Lung (tissue), 11 donors: ENCODE measurements at regions not wholly inside any gene's neighbourhood (a gene's known extent, or its start where the extent isn't known, plus 50 kb on each side); places are given as distances from the start of the nearest gene placed in this dataset.

ENCODE experiments used
- ATAC-seq: fragments of 200-7000 bp; cut with Tn5 transposase; one replicate; pipeline ENCODE4 v1.9.1; 2020; ENCODE audit warnings: moderate number of reproducible peaks; ENCODE audit not compliant: insufficient read depth, low FRiP score
- DNase-seq, 3 donors: peaks; one replicate each; pipeline ENCODE4 v3.0.0-alpha.2; 2013 to 2017
- H3K27ac ChIP-seq, 2 donors: one replicate each; pipeline ENCODE4 v1.5.1; 2013; ENCODE audit warnings: mild to moderate bottlenecking in 2 of 2, moderate library complexity in 2 of 2, control low read depth in 1 of 2, inconsistent platforms in 1 of 2, low read depth in 1 of 2, low read length in 1 of 2
- H3K27me3 ChIP-seq, 3 donors: one replicate each; pipeline ENCODE4 v1.5.1; 2013; ENCODE audit warnings: low read length in 2 of 3; ENCODE audit not compliant: control insufficient read depth in 3 of 3, insufficient read depth in 3 of 3
- H3K36me3 ChIP-seq, 4 donors: one replicate each; pipeline ENCODE4 v1.5.1; 2013; ENCODE audit warnings: low read length in 4 of 4, mild to moderate bottlenecking in 1 of 4, moderate library complexity in 1 of 4; ENCODE audit not compliant: control insufficient read depth in 4 of 4, insufficient read depth in 4 of 4
- H3K4me1 ChIP-seq, 5 donors: one replicate each; pipeline ENCODE4 v1.5.1; 2013; ENCODE audit warnings: low read length in 5 of 5, mild to moderate bottlenecking in 2 of 5, moderate library complexity in 1 of 5; ENCODE audit not compliant: control insufficient read depth in 5 of 5, insufficient read depth in 5 of 5
- H3K4me3 ChIP-seq: one replicate; pipeline ENCODE4 v1.5.1; 2013; ENCODE audit warnings: mild to moderate bottlenecking, control low read depth, moderate library complexity
- H3K9ac ChIP-seq, 2 donors: one replicate each; pipeline ENCODE4 v1.5.1; 2013; ENCODE audit warnings: low read length in 2 of 2, control low read depth in 1 of 2; ENCODE audit not compliant: insufficient read depth in 1 of 2
- H3K9me3 ChIP-seq, 4 donors: one replicate each; pipeline ENCODE4 v1.5.1; 2013; ENCODE audit warnings: low read length in 3 of 4, mild to moderate bottlenecking in 1 of 4, moderate library complexity in 1 of 4; ENCODE audit not compliant: control insufficient read depth in 4 of 4, insufficient read depth in 3 of 4
- CTCF ChIP-seq: IDR thresholded peaks from 2 replicates; pipeline ENCODE4 v1.5.1; 2012; ENCODE audit warnings: mild to moderate bottlenecking; ENCODE audit errors: control extremely low read depth, extremely low read depth
- WGBS, 2 donors: extraction: QIAGEN DNeasy Blood & Tissue Kit; methylation state at CpG; one replicate each; pipeline ENCODE4 v1.1.7; 2013; 5-methylcytosine and 5-hydroxymethylcytosine counted together
- donor health status: control.
- donor health status: control.
- donor health status: Bipolar disorder and iron deficiency.
- donor health status: healthy.
- donor health status: DM: yes; HTN: yes; CAD: no.

GRCh38 chr10:90992462-90992861 is 71.6 kb upstream of the ANKRD1 start:
- Histone ChIP-seq H3K27ac (no peak overlapping the region), H3K9ac (no peak overlapping the region), H3K4me3 (no peak overlapping the region), H3K27me3 (no peaks in the 10 kb centered on the region), H3K9me3 (peaks cover 0 to 3% (median 0%) of the 10 kb centered on the region in 4 donors), H3K4me1 (no peaks in the 10 kb centered on the region), H3K36me3 (no peaks in the 10 kb centered on the region)
- WGBS, 2 donors, result 60 to 66% methylated on average over 2 of the region's 2 CpGs
- no peak for DNase-seq
- ATAC-seq, result no peak
- no peak for TF ChIP-seq CTCF

DNA sequence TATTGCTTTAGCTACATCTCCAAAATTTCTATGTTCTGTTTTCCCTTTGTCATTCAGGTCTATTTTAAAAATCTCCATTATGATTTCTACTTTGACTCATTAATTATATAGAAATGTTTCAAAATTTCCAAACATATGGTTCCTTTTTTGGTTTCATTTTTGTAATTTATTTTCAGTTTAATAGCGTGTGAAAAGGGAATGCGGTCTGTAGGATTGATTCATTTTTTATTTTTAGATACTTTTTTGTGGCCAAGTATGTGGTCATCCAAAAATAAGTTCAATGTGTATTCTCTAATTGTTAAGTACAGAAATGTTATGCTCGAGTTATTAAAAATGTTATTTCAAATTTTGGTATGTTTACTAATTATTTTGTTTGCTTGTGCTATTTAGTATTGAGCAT is 72.5 kb upstream of the ANKRD1 start:
- 58 to 77% methylated on average over 3 of the region's 3 CpGs for WGBS, 2 donors
- TF ChIP-seq CTCF, result no peak
- Histone ChIP-seq H3K9me3 (peaks cover 0 to 1% (median 0%) of the 10 kb centered on the region in 4 donors), H3K36me3 (no peaks in the 10 kb centered on the region), H3K9ac (no peak overlapping the region), H3K27me3 (no peaks in the 10 kb centered on the region), H3K27ac (no peak overlapping the region), H3K4me3 (no peak overlapping the region), H3K4me1 (no peaks in the 10 kb centered on the region)
- no peak for ATAC-seq
- no peak for DNase-seq

- H3K36me3 ChIP-seq, result no peaks in the 10 kb centered on the region
- no peak overlapping the region for H3K4me3 ChIP-seq
- no peak for TF ChIP-seq CTCF
- no peak for ATAC-seq
- H3K27ac ChIP-seq, result no peak overlapping the region
- WGBS, 2 donors, result 88 to 89% methylated on average over 3 of the region's 3 CpGs
- no peak for DNase-seq
- H3K4me1 ChIP-seq, result no peaks in the 10 kb centered on the region
- H3K9ac ChIP-seq, result no peak overlapping the region
- H3K9me3 ChIP-seq, result no peaks in the 10 kb centered on the region
- no peaks in the 10 kb centered on the region for H3K27me3 ChIP-seq
Measured at GRCh38 chr10:90997670-90998069, 76.8 kb upstream of the ANKRD1 start.

- Histone ChIP-seq H3K4me3 (no peak overlapping the region), H3K27me3 (no peaks in the 10 kb centered on the region), H3K9me3 (no peaks in the 10 kb centered on the region), H3K9ac (no peak overlapping the region), H3K27ac (no peak overlapping the region), H3K4me1 (no peaks in the 10 kb centered on the region), H3K36me3 (no peaks in the 10 kb centered on the region)
- TF ChIP-seq CTCF, result no peak
- DNase-seq (no peak), ATAC-seq (no peak)
- 92 to 95% methylated on average over 11 of the region's 11 CpGs for WGBS, 2 donors
Measured at GRCh38 chr10:90998733-90999511, 78.0 kb upstream of the ANKRD1 start.
